ENCODE measurements at regions not wholly inside any gene's neighbourhood (a gene's known extent, or its start where the extent isn't known, plus 50 kb on each side); places are given as distances from the start of the nearest gene placed in this dataset.

DNA sequence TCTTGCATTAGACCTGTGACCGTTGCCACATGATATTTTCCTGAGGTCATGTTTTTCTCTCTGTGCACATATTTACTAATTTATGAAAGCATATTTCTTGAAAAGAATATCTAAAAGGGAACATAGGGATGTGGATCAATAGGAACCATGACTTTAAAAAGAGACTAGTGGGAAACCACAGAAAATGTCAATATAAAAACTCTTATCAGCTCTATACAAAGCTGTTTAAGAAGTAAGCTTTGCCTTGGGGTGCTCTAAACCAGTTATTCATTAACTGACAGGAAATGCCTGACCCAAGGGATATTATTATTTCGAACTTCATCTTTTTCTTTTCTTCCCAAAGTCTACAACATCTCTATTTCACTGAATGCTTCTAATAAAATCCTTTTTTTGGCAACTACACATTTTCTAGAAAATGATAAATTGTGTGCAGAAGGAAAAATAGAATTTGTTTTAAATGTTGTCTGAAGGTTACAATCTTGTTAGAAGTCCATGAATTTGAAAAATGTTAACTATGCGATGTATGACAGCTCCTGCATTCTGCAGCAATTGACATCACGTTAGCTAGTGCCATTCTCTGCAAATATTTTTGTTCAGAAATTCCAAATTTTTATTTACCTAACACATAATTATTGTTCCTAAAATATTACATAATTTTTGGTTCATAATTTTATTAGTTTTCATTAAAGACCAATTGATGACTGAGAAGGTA lies 345.0 kb downstream of the SLC16A7 start:
- FAIRE-seq (no peak), DNase-seq (ENCODE audit: insufficient read length, low spot score) (no peak)
- TF ChIP-seq POU2F2 (IDR thresholded peaks at IDR 0.05; ENCODE audit: low read depth, low read length) (no peak), SPI1 (IDR thresholded peaks at IDR 0.05; ENCODE audit: low read depth, low read length) (no peak), PAX5 (IDR thresholded peaks at IDR 0.05; ENCODE audit: insufficient read depth, low read length, severe bottlenecking) (no peak), TAF1 (IDR thresholded peaks at IDR 0.05; ENCODE audit: low read depth, low read length) (no peak), POLR2A (IDR thresholded peaks at IDR 0.05; ENCODE audit: low read depth, low read length) (no peak), POLR2AphosphoS5 (IDR thresholded peaks at IDR 0.05; ENCODE audit: low read depth, low read length) (no peak)

DNA sequence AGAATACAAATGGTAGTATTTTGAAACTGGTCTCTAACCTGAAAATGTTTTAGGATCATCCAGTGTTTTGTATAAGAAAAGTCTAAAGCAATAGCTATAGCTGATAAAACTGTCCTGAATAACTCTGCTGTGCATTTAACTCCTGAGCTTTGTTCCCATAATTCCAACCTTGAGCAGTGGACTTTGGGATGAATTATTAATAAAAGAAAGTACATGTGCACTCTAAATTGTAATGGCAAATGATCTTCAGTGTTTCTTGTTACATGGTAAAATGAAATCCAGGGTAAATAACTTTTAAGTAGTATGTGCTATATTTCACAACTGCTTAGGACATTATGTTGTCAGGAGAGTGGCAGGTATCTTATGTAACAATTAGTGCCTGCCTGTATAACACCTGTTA lies 345.6 kb downstream of the SLC16A7 start:
- no peak for FAIRE-seq
- TF ChIP-seq TAF1 (IDR thresholded peaks at IDR 0.05; ENCODE audit: low read depth, low read length) (no peak), POLR2AphosphoS5 (IDR thresholded peaks at IDR 0.05; ENCODE audit: low read depth, low read length) (no peak), SPI1 (IDR thresholded peaks at IDR 0.05; ENCODE audit: low read depth, low read length) (no peak), PAX5 (IDR thresholded peaks at IDR 0.05; ENCODE audit: insufficient read depth, low read length, severe bottlenecking) (no peak), POU2F2 (IDR thresholded peaks at IDR 0.05; ENCODE audit: low read depth, low read length) (no peak), POLR2A (IDR thresholded peaks at IDR 0.05; ENCODE audit: low read depth, low read length) (no peak)
- no peak for DNase-seq (ENCODE audit: insufficient read length, low spot score)

DNA sequence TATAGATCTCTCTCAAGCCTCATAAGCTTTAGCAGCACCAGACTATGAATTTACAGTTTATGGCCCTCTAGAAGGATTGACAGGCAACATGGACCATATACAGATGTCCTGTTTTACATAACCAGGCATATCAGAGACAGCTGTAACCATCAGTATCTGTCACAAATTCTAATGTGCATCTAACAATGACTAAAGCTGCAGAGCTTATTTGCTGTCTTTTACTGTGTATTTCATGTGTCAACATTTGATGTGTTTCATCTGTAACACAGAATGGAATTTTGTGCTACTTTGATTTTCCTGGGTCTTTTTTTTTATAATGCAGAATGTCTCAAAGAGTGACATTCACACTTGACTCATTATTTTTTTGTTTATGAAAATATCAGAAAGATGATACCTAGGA lies 348.3 kb downstream of the SLC16A7 start:
- TF ChIP-seq TAF1 (IDR thresholded peaks at IDR 0.05; ENCODE audit: low read depth, low read length) (no peak), SPI1 (IDR thresholded peaks at IDR 0.05; ENCODE audit: low read depth, low read length) (no peak), PAX5 (IDR thresholded peaks at IDR 0.05; ENCODE audit: insufficient read depth, low read length, severe bottlenecking) (no peak), POLR2A (IDR thresholded peaks at IDR 0.05; ENCODE audit: low read depth, low read length) (no peak), POLR2AphosphoS5 (IDR thresholded peaks at IDR 0.05; ENCODE audit: low read depth, low read length) (no peak), POU2F2 (IDR thresholded peaks at IDR 0.05; ENCODE audit: low read depth, low read length) (no peak)

DNA sequence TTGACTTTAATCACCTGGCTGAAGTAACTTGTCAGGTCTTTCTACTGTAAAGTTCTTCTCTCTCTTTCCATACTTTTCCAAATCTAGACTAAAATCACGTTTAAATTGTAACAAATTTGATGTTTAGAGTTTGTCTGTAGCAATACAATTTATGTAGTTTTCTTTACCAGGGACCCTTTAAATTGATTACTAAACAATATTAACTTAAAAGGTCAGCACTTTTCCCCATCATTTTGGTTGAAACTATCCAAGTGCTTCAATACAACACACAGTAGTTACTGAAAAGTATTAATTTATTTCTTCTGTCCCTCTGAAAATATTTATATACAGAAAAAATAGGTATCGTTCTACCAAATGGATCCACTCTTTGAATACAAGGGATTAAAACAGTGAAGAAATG lies 350.8 kb downstream of the SLC16A7 start:
- TF ChIP-seq SPI1 (IDR thresholded peaks at IDR 0.05; ENCODE audit: low read depth, low read length) (no peak), POLR2A (IDR thresholded peaks at IDR 0.05; ENCODE audit: low read depth, low read length) (no peak), TAF1 (IDR thresholded peaks at IDR 0.05; ENCODE audit: low read depth, low read length) (no peak), POU2F2 (IDR thresholded peaks at IDR 0.05; ENCODE audit: low read depth, low read length) (no peak), POLR2AphosphoS5 (IDR thresholded peaks at IDR 0.05; ENCODE audit: low read depth, low read length) (no peak), PAX5 (IDR thresholded peaks at IDR 0.05; ENCODE audit: insufficient read depth, low read length, severe bottlenecking) (no peak)
- FAIRE-seq (no peak), DNase-seq (ENCODE audit: insufficient read length, low spot score) (no peak)

More for the DNA sequence above, 348.3 kb downstream of the SLC16A7 start:
- FAIRE-seq = no peak
- no peak for DNase-seq (ENCODE audit: insufficient read length, low spot score)

DNA sequence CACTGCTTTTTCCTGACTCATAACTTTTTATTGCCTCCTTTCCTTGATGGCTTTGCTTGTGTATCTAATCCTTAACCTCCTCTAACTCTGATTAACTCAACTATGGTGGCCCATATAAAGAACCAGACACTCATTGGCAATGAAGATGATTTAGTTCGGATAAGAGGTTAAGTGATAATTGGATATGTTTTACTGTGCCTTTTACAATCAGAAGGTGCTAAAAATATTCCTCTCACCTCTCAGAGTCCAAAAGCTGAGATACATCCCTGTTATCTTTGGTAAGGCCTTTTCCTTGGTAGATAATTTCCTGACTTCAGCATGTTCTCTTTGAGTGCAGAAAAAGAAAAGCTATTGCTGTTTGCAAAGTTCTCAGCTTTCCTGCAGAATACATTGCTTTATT lies 367.7 kb downstream of the SLC16A7 start:
- FAIRE-seq (no peak), DNase-seq (ENCODE audit: insufficient read length, low spot score) (no peak)
- TF ChIP-seq POLR2A (IDR thresholded peaks at IDR 0.05; ENCODE audit: low read depth, low read length) (no peak), SPI1 (IDR thresholded peaks at IDR 0.05; ENCODE audit: low read depth, low read length) (no peak), POLR2AphosphoS5 (IDR thresholded peaks at IDR 0.05; ENCODE audit: low read depth, low read length) (no peak), TAF1 (IDR thresholded peaks at IDR 0.05; ENCODE audit: low read depth, low read length) (no peak), PAX5 (IDR thresholded peaks at IDR 0.05; ENCODE audit: insufficient read depth, low read length, severe bottlenecking) (no peak), POU2F2 (IDR thresholded peaks at IDR 0.05; ENCODE audit: low read depth, low read length) (no peak)

DNA sequence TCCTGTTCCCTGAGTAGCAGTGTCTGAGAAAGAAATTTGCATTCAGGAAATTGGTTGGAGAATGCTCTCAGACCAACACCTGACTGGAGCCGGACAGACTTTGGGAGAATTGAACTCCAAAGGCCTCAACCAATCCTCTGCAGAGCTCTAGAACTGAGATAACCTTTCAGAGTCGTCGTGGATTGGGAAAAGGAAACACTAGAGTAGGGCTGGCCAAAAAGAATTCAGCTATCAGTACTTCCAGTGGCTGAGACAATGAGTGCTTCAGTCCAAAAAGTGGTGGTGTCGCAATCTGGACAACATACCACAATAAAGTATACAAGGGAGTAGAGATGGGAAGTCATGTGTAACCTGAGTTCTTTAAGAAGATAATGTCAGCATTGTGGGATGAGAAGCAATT lies 377.1 kb downstream of the SLC16A7 start:
- TF ChIP-seq SPI1 (IDR thresholded peaks at IDR 0.05; ENCODE audit: low read depth, low read length) (no peak), POLR2AphosphoS5 (IDR thresholded peaks at IDR 0.05; ENCODE audit: low read depth, low read length) (no peak), TAF1 (IDR thresholded peaks at IDR 0.05; ENCODE audit: low read depth, low read length) (no peak), POU2F2 (IDR thresholded peaks at IDR 0.05; ENCODE audit: low read depth, low read length) (no peak), PAX5 (IDR thresholded peaks at IDR 0.05; ENCODE audit: insufficient read depth, low read length, severe bottlenecking) (no peak), POLR2A (IDR thresholded peaks at IDR 0.05; ENCODE audit: low read depth, low read length) (no peak)
- DNase-seq (ENCODE audit: insufficient read length, low spot score) = no peak
- FAIRE-seq = no peak

DNA sequence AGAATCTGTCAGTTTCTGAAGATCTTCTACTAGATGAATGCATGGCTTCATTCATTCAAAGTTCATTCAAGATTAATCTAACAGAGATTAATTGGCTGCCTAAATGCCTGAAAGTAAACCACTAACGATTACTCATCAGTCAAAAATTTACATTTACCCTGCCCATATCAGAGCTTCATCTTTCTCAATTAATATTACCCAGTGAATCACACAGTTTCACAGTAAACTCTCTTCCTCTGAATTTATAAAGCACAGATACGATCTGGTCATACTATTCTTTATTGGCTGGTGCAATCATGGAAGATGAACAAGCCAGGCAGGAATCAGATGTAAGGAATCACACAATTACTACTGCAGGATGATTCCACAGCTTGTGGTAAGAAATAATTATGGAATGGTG lies 377.7 kb downstream of the SLC16A7 start:
- TF ChIP-seq SPI1 (IDR thresholded peaks at IDR 0.05; ENCODE audit: low read depth, low read length) (no peak), PAX5 (IDR thresholded peaks at IDR 0.05; ENCODE audit: insufficient read depth, low read length, severe bottlenecking) (no peak), POU2F2 (IDR thresholded peaks at IDR 0.05; ENCODE audit: low read depth, low read length) (no peak), TAF1 (IDR thresholded peaks at IDR 0.05; ENCODE audit: low read depth, low read length) (no peak), POLR2AphosphoS5 (IDR thresholded peaks at IDR 0.05; ENCODE audit: low read depth, low read length) (no peak), POLR2A (IDR thresholded peaks at IDR 0.05; ENCODE audit: low read depth, low read length) (no peak)
- FAIRE-seq (no peak), DNase-seq (ENCODE audit: insufficient read length, low spot score) (no peak)

DNA sequence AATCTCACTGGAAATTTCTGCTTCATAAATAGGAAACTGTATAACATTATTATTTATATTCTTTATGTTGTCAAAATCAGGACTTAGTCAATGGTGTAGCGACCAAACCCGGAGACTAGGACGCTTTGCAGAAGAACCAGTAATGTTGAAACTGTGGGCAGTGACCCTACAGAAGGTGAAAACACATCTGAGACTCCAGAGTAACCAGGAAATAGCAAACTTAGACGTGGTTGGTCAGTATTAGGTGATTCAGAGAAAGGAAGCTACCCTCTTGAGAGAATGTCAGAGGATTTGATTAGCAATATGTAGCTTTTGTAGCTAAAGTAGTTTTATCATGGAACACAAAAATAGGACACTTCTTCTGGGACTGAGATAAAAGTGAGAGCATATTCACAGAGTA lies 381.9 kb downstream of the SLC16A7 start:
- no peak for FAIRE-seq
- DNase-seq (ENCODE audit: insufficient read length, low spot score) = no peak
- no peak for TF ChIP-seq PAX5 (IDR thresholded peaks at IDR 0.05; ENCODE audit: insufficient read depth, low read length, severe bottlenecking)
- TF ChIP-seq POLR2A (IDR thresholded peaks at IDR 0.05; ENCODE audit: low read depth, low read length) = no peak
- TF ChIP-seq TAF1 (IDR thresholded peaks at IDR 0.05; ENCODE audit: low read depth, low read length) = no peak
- TF ChIP-seq POU2F2 (IDR thresholded peaks at IDR 0.05; ENCODE audit: low read depth, low read length) = no peak

DNA sequence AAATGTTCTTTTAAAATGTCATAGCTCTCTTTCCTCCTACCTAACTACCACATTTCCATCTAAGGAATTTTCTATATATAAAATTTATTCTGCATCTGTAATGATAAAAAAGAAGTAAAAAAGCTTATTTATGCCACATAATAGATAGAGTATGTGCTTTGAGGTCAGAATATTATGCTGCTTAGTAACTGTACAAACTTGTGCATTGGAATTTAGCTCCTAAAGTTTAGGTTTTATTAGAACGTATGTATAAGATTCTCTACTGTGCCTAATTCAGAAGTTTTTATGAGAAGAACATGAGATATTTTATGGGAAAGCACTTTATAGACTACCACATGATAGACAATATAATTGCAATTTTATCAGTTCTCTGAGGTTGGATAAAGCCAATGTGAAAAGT lies 384.6 kb downstream of the SLC16A7 start:
- TF ChIP-seq PAX5 (IDR thresholded peaks at IDR 0.05; ENCODE audit: insufficient read depth, low read length, severe bottlenecking) (no peak), SPI1 (IDR thresholded peaks at IDR 0.05; ENCODE audit: low read depth, low read length) (no peak), TAF1 (IDR thresholded peaks at IDR 0.05; ENCODE audit: low read depth, low read length) (no peak)
- FAIRE-seq (no peak), DNase-seq (ENCODE audit: insufficient read length, low spot score) (no peak)

DNA sequence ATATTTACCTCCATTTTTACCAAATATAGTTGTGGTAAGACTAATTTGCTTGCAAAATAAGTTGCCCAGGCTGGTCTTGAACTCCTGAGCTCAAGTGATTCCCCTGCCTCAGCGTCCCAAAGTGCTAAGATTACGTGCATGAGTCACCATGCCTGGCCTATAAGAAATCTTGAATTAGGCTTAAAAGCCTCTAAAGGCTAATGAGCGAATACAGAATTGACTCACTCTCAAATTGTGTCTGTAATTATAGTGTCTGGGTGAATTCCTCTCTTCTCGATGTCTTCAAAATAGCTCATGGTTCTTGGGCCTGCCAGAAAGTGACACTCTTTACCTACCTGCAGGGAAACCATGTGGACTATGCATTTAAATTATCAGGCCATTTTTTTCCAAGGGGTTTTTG lies 403.5 kb downstream of the SLC16A7 start:
- no peak for DNase-seq (ENCODE audit: insufficient read length, low spot score)
- TF ChIP-seq SPI1 (IDR thresholded peaks at IDR 0.05; ENCODE audit: low read depth, low read length) (no peak), POLR2A (IDR thresholded peaks at IDR 0.05; ENCODE audit: low read depth, low read length) (no peak), POU2F2 (IDR thresholded peaks at IDR 0.05; ENCODE audit: low read depth, low read length) (no peak), TAF1 (IDR thresholded peaks at IDR 0.05; ENCODE audit: low read depth, low read length) (no peak), PAX5 (IDR thresholded peaks at IDR 0.05; ENCODE audit: insufficient read depth, low read length, severe bottlenecking) (no peak), POLR2AphosphoS5 (IDR thresholded peaks at IDR 0.05; ENCODE audit: low read depth, low read length) (no peak)
- FAIRE-seq = no peak
